ENCODE measurements at regions not wholly inside any gene's neighbourhood (a gene's known extent, or its start where the extent isn't known, plus 50 kb on each side); places are given as distances from the start of the nearest gene placed in this dataset.

- FAIRE-seq (no peak), DNase-seq (ENCODE audit: extremely low read depth in 1 of 4, low spot score in 3 of 4) (no peak), ATAC-seq (no peak)
- Histone ChIP-seq H4K20me1 (replicated peaks; ENCODE audit: control insufficient read depth, insufficient read depth, low read length) (no peaks in the 10 kb centered on the region), H3K4me1 (replicated peaks in 1 of 2; ENCODE audit: control insufficient read depth in 2 of 2, insufficient read depth in 2 of 2, low read length in 2 of 2) (no peaks in the 10 kb centered on the region), H3K27ac (ENCODE audit: extremely low read depth, low read depth, low read length) (no peak overlapping the region), H3K36me3 (ENCODE audit: control insufficient read depth, insufficient read depth, low read length) (no peaks in the 10 kb centered on the region), H3K9ac (ENCODE audit: insufficient read depth in 1 of 2, low read depth in 2 of 2, low read length in 2 of 2) (no peak overlapping the region), H3K4me2 (ENCODE audit: insufficient read depth, low read length) (no peak overlapping the region), H2AFZ (ENCODE audit: low read depth, low read length) (no peak overlapping the region), H3K9me3 (replicated peaks; ENCODE audit: control insufficient read depth, insufficient read depth, low read depth, low read length) (no peaks in the 10 kb centered on the region), H3K79me2 (ENCODE audit: control insufficient read depth, insufficient read depth, low read length) (no peaks in the 10 kb centered on the region), H3K27me3 (ENCODE audit: control insufficient read depth in 2 of 2, insufficient read depth in 2 of 2, low read length in 2 of 2) (no peaks in the 10 kb centered on the region), H3K9me1 (ENCODE audit: control insufficient read depth, insufficient read depth, low read length) (no peaks in the 10 kb centered on the region), H3K4me3 (no peak overlapping the region)
- BruUV-seq (replicated peaks) = no TSS peak
- TF ChIP-seq U2AF1 (optimal IDR thresholded peaks at IDR 0.05; ENCODE audit: low read depth, low read length) = no peak
- TF ChIP-seq SMARCA4 (IDR thresholded peaks at IDR 0.05) = no peak
- TF ChIP-seq CBFB (CRISPR knock-in tag; IDR thresholded peaks at IDR 0.05) = no peak
- TF ChIP-seq ZNF445 (CRISPR knock-in tag; IDR thresholded peaks at IDR 0.05; ENCODE audit: low read depth) = no peak
- no peak for TF ChIP-seq MECOM (CRISPR knock-in tag; IDR thresholded peaks at IDR 0.05)
- TF ChIP-seq ZFP36 (IDR thresholded peaks at IDR 0.05; ENCODE audit: low read depth, low read length, partially characterized antibody) = no peak
- no peak for TF ChIP-seq ESRRB (CRISPR knock-in tag; IDR thresholded peaks at IDR 0.05; ENCODE audit: borderline replicate concordance)
- TF ChIP-seq ATF6 (CRISPR knock-in tag; IDR thresholded peaks at IDR 0.05) = no peak
- TF ChIP-seq USF1 (CRISPR knock-in tag; IDR thresholded peaks at IDR 0.05) = no peak
- no peak for TF ChIP-seq CXXC5 (CRISPR knock-in tag; IDR thresholded peaks at IDR 0.05)
- TF ChIP-seq TEAD2 (tag; IDR thresholded peaks at IDR 0.05) = no peak
- TF ChIP-seq PHF8 (IDR thresholded peaks at IDR 0.05; ENCODE audit: borderline replicate concordance, low read length) = no peak
- TF ChIP-seq FOXA1 (IDR thresholded peaks at IDR 0.05; ENCODE audit: borderline replicate concordance) = no peak
- TF ChIP-seq NFIC (IDR thresholded peaks at IDR 0.05) = no peak
- 0% methylated on average over 3 of the region's 3 CpGs for WGBS (ENCODE audit: insufficient coverage, low coverage, missing lambda C conversion rate)
- ChIA-PET POLR2A (no interaction called here), CTCF (ENCODE audit: low intra/inter-chr PET ratio) (no interaction called here)
- intact Hi-C loops (cut with micrococcal nuclease) = no loop called here
- in situ Hi-C loops (cut with MboI) = no loop called here
These were observed 1144.9 kb upstream of the EYS start for GRCh38 chr6:66851930-66852329.

Data from K562 (cell line).